H54 (cell line): ENCODE measurements at regions not wholly inside any gene's neighbourhood (a gene's known extent, or its start where the extent isn't known, plus 50 kb on each side); places are given as distances from the start of the nearest gene placed in this dataset.

Experiments
- DNase-seq: peaks from one replicate; pipeline ENCODE4 v3.0.0; 2011; ENCODE audit warnings: low spot score, mixed read lengths; ENCODE audit not compliant: insufficient read length
- FAIRE-seq: peaks from 3 replicates; lab custom pipeline; 2011; peaks lifted over from hg19 to GRCh38; lab: Jason Lieb, UNC
- POLR2A ChIP-seq: IDR thresholded peaks from 2 replicates; pipeline ENCODE4 v1.6.1; 2011; ENCODE audit warnings: low read depth, mild to moderate bottlenecking, low read length

GRCh38 chr1:217164403-217164802, 441.2 kb upstream of the ESRRG start:
- DNase-seq = no peak
- no peak for TF ChIP-seq POLR2A
- FAIRE-seq = no peak

- no peak for TF ChIP-seq POLR2A
- FAIRE-seq (no peak), DNase-seq (no peak)
These were observed 430.1 kb upstream of the ESRRG start for GRCh38 chr1:217153361-217153760.

GRCh38 chr1:217150366-217150765, 427.1 kb upstream of the ESRRG start:
- FAIRE-seq (no peak), DNase-seq (no peak)
- no peak for TF ChIP-seq POLR2A

- DNase-seq (no peak), FAIRE-seq (no peak)
- TF ChIP-seq POLR2A = no peak
These were observed 426.6 kb upstream of the ESRRG start for GRCh38 chr1:217149791-217150190.

GRCh38 chr1:217141711-217142110, 418.5 kb upstream of the ESRRG start:
- DNase-seq = no peak
- FAIRE-seq = no peak
- TF ChIP-seq POLR2A = no peak

GRCh38 chr1:217140041-217140901, 417.0 kb upstream of the ESRRG start:
- TF ChIP-seq POLR2A = no peak
- FAIRE-seq = no peak
- no peak for DNase-seq

- DNase-seq (no peak), FAIRE-seq (no peak)
- TF ChIP-seq POLR2A = no peak
These were observed 416.3 kb upstream of the ESRRG start for GRCh38 chr1:217139513-217139912.

GRCh38 chr1:217138799-217139466, 415.7 kb upstream of the ESRRG start:
- FAIRE-seq = no peak
- no peak for TF ChIP-seq POLR2A
- no peak for DNase-seq

GRCh38 chr1:217138173-217138765, 415.0 kb upstream of the ESRRG start:
- no peak for DNase-seq
- no peak for TF ChIP-seq POLR2A
- no peak for FAIRE-seq

GRCh38 chr1:217137210-217137881, 414.1 kb upstream of the ESRRG start:
- no peak for TF ChIP-seq POLR2A
- FAIRE-seq (no peak), DNase-seq (no peak)

- DNase-seq = no peak
- FAIRE-seq = no peak
- no peak for TF ChIP-seq POLR2A
These were observed 413.6 kb upstream of the ESRRG start for GRCh38 chr1:217136895-217137205.

GRCh38 chr1:217135987-217136894, 413.0 kb upstream of the ESRRG start:
- FAIRE-seq = no peak

GRCh38 chr1:217135569-217135915, 412.3 kb upstream of the ESRRG start:
- FAIRE-seq (no peak), DNase-seq (no peak)
- TF ChIP-seq POLR2A = no peak

More at GRCh38 chr1:217135987-217136894, 413.0 kb upstream of the ESRRG start:
- no peak for DNase-seq
- TF ChIP-seq POLR2A = no peak
